Effector memory CD4-positive, alpha-beta T cell (primary cell): ENCODE measurements at regions not wholly inside any gene's neighbourhood (a gene's known extent, or its start where the extent isn't known, plus 50 kb on each side); places are given as distances from the start of the nearest gene placed in this dataset.

Experiments used
- DNase-seq, 3 donors: peaks; one replicate each; pipeline ENCODE4 v3.0.0-alpha.2; 2020
- H3K27ac ChIP-seq: 2 replicates; pipeline ENCODE4 v1.7.0; 2013; ENCODE audit warnings: mild to moderate bottlenecking, low read length, moderate library complexity; ENCODE audit not compliant: insufficient read depth, poor library complexity, severe bottlenecking
- H3K27me3 ChIP-seq: replicated peaks from 2 replicates; pipeline ENCODE4 v1.7.0; 2013; ENCODE audit warnings: mild to moderate bottlenecking, low read length; ENCODE audit not compliant: insufficient read depth, control insufficient read depth, poor library complexity, severe bottlenecking
- H3K36me3 ChIP-seq: 2 replicates; pipeline ENCODE4 v1.7.0; 2013; ENCODE audit warnings: mild to moderate bottlenecking, low read length, moderate library complexity; ENCODE audit not compliant: control insufficient read depth, insufficient read depth
- H3K4me1 ChIP-seq: 2 replicates; pipeline ENCODE4 v1.7.0; 2013; ENCODE audit warnings: low read length, mild to moderate bottlenecking; ENCODE audit not compliant: control insufficient read depth, insufficient read depth, poor library complexity, severe bottlenecking
- H3K4me3 ChIP-seq: 2 replicates; pipeline ENCODE4 v1.7.0; 2013; ENCODE audit warnings: low read length, low read depth, mild to moderate bottlenecking; ENCODE audit not compliant: insufficient read depth, poor library complexity, severe bottlenecking
- H3K9me3 ChIP-seq: 2 replicates; pipeline ENCODE4 v1.7.0; 2013; ENCODE audit warnings: mild to moderate bottlenecking, low read length, moderate library complexity; ENCODE audit not compliant: control insufficient read depth

DNA sequence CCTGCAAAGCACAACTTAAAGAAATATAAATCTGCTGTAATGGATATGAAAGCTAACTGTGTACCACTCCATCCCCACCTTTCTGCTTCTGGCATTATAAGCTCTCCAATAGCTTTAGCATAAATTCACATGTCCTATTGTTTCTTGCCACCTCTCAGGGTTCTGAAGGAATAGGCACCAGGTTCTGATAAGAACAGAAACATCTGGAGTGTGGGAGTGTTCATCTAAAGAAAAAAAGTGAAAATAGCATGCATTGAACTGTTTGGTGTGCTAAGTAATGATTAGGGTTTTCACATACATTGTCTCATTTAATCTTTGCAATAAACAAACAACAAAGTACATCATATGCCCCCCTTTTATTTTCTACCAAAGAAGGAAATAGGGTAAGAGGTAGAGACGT, 72.3 kb downstream of the FAM76B start:
- no peak overlapping the region for H3K4me3 ChIP-seq
- no peak overlapping the region for H3K27ac ChIP-seq
- H3K9me3 ChIP-seq, result no peaks in the 10 kb centered on the region
- no peaks in the 10 kb centered on the region for H3K36me3 ChIP-seq
- H3K27me3 ChIP-seq, result no peaks in the 10 kb centered on the region
- DNase-seq, result no peak
- peaks cover 15% of the 10 kb centered on the region for H3K4me1 ChIP-seq

DNA sequence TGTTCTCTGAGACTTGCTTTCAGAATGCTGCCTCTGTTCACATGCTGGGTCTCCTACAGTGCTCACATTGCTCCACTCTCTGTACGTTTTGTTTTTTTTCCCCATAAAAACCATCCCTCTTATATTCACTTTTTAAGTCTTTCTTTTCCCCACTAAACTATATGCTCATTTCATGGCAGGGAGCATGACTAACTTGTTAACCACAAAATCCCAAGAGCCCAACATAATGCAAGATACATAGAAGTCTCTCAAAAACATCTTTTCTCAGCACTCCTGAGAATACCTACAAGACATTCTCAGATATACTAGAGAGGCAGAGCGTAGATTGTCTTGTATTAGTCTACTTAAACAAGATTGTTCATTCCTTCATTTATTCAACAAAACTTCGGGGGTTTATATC, 73.3 kb downstream of the FAM76B start:
- no peak overlapping the region for H3K27ac ChIP-seq
- H3K9me3 ChIP-seq, result no peaks in the 10 kb centered on the region
- H3K27me3 ChIP-seq, result no peaks in the 10 kb centered on the region
- H3K4me1 ChIP-seq, result peaks cover 14% of the 10 kb centered on the region
- no peak overlapping the region for H3K4me3 ChIP-seq
- no peaks in the 10 kb centered on the region for H3K36me3 ChIP-seq
- no peak for DNase-seq

DNA sequence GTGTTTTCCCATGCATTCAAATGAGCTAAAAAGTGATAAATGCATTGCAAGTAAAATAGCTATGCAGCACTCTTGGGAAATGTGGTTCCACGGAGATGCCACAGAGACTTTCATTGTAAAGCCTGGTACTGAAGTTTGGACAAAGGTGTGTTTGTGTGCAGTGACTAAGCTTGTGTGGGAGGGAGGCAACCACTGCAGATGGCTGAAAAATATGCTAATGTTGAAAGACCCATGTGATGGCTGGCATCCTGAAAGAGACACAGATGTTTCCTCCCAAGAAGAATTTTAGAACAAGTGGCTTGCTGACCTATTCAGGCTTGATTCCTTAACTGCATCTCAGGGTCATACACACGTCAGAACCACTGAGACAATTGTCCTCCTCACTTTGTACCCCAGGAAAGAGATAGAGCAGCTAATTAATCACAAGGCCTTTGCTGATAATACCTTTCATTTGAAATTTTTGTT, 73.8 kb downstream of the FAM76B start:
- no peaks in the 10 kb centered on the region for H3K36me3 ChIP-seq
- H3K9me3 ChIP-seq, result no peaks in the 10 kb centered on the region
- no peak overlapping the region for H3K27ac ChIP-seq
- no peak overlapping the region for H3K4me3 ChIP-seq
- H3K4me1 ChIP-seq, result peaks cover 10% of the 10 kb centered on the region
- peak in 1 of 3 donors; percentile 11 for DNase-seq
- no peaks in the 10 kb centered on the region for H3K27me3 ChIP-seq

DNA sequence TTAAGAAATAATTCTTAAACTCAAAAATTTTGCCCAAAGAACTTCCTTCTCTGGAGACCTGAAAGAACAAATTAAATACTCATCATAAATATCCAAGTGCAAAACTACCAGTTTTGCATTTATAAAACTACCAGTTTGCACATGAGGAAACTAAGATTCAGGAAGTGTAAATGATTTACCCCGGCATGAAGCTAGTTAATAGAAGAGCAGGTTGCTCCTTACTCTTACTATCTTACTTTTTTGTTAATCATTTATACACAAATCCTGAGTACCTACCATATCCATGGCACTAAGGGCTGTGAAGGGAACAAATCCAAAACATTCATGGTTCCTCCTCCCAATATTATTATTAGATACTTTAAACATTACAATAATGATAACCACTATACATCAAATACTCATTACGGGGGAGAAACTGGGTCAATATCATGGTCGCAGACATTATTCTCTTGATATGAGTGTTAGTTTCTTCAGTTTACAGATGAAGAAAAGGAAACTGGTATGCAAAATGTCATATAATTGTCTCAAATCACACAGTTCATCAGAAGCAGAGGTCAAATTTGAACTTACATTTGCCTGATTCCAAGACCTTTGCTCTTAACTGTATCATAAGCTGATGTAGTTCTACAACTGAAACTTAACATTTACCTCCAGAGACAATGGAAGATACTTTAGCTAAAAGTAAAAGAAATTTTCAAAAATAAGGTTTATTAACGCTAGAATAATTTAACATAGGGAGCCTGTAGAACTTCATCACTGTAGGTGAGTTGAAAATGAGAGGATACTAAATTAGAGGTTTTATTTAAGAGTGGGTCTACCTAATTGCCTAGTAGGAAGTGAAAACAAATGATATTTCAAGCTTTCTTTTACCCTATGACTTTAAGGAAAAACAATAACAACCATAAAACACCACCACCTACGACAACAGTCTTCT, 74.5 kb downstream of the FAM76B start:
- Histone ChIP-seq H3K9me3 (no peaks in the 10 kb centered on the region), H3K27ac (no peak overlapping the region), H3K36me3 (no peaks in the 10 kb centered on the region), H3K4me3 (no peak overlapping the region), H3K4me1 (peaks cover 7% of the 10 kb centered on the region), H3K27me3 (no peaks in the 10 kb centered on the region)
- no peak for DNase-seq

DNA sequence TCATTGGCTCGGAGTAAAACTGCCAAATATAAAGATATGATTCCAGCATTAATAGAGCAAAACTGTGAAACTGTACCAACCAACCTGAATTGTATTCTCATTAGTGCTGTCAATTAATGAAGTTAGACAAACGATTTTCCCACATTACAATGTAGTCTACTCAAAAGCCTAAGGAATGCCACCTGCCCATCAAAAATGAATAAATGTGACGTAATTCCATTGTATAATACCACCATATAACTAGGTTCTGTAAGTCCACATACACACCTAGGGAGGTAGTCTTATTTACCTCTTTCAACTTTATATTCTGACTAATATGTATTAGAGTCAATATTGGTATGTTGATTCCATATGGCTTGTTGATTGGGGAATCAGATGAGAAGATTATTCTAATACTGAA, 76.2 kb downstream of the FAM76B start:
- no peak overlapping the region for H3K4me3 ChIP-seq
- H3K27ac ChIP-seq, result no peak overlapping the region
- no peak for DNase-seq
- no peaks in the 10 kb centered on the region for H3K27me3 ChIP-seq
- H3K4me1 ChIP-seq, result peaks cover 7% of the 10 kb centered on the region
- H3K9me3 ChIP-seq, result no peaks in the 10 kb centered on the region
- H3K36me3 ChIP-seq, result no peaks in the 10 kb centered on the region

DNA sequence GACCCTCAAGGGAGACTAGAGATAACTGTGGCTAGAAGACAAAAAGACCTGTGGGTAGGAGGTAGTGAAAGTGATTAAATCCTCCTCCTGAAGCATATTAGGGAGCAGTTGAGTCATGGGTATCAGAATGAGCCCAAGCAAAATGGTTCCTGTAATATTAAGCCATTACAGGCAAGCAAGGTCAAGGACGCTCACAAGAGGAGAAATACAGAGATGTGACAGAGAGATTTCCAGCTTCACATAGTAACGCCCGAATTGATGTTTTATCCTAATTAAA, 77.7 kb downstream of the FAM76B start:
- H3K27me3 ChIP-seq, result no peaks in the 10 kb centered on the region
- no peak overlapping the region for H3K27ac ChIP-seq
- no peaks in the 10 kb centered on the region for H3K36me3 ChIP-seq
- H3K9me3 ChIP-seq, result no peaks in the 10 kb centered on the region
- peaks cover 7% of the 10 kb centered on the region for H3K4me1 ChIP-seq
- no peak for DNase-seq
- H3K4me3 ChIP-seq, result no peak overlapping the region

DNA sequence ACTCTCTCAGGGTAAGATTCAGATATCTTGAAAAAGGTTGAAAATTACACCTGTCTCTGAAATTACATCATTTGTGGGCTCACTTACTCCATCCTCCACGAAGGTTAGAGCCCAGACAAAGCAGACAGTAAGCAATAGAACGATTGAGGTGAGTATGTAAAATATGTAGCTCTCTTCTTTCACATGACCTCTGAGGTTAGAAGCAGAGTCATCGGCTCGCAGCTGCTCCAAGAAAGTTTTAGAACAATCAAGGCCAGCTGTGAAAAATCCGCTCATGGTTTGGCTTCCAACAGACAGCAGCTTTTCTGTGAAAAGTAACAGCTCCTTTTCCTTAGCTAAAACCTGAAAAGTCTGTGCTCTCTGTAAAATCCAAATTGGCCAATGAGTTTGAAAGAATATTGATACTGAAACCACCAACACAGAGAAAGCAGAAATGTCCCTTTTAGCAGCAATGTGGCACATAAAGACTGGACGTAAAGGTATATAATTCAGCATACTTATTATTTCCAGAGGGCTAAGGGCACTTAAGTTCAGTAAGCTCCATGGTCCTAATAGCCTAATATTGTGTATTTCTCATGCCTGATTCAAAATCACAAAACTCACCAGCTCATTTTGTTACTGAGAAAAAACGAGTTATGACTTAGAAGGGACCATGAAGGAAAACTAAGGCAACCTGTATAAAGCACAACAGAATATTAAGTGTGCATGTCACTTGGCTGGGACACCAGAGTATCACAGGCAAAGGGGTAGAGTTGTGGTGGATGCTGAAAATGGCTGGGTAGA, 78.2 kb downstream of the FAM76B start:
- Histone ChIP-seq H3K9me3 (no peaks in the 10 kb centered on the region), H3K4me3 (no peak overlapping the region), H3K27me3 (no peaks in the 10 kb centered on the region), H3K36me3 (no peaks in the 10 kb centered on the region), H3K4me1 (peaks cover 7% of the 10 kb centered on the region), H3K27ac (no peak overlapping the region)
- DNase-seq, result no peak

DNA sequence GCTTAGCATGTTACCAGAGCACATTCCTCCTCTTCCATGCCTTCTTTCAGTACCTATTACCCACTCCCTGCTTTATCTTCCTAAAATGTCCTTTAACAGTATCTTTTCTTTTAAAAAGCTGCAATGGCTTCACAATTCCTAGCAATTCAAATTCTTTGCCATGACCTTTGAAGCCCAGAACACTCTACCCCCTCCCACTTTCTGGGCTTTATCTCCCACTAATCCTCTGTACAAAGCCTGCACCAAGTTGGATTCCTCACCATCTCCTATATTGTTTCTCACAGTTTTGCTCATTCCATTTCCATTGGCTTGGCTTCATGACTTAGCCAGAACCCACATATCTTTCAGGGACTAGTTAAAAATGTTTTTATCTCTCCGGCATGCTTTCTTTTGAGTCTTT, 80.9 kb downstream of the FAM76B start:
- no peak for DNase-seq
- no peak overlapping the region for H3K27ac ChIP-seq
- no peaks in the 10 kb centered on the region for H3K9me3 ChIP-seq
- peaks cover 3% of the 10 kb centered on the region for H3K4me1 ChIP-seq
- no peaks in the 10 kb centered on the region for H3K27me3 ChIP-seq
- no peak overlapping the region for H3K4me3 ChIP-seq
- no peaks in the 10 kb centered on the region for H3K36me3 ChIP-seq

DNA sequence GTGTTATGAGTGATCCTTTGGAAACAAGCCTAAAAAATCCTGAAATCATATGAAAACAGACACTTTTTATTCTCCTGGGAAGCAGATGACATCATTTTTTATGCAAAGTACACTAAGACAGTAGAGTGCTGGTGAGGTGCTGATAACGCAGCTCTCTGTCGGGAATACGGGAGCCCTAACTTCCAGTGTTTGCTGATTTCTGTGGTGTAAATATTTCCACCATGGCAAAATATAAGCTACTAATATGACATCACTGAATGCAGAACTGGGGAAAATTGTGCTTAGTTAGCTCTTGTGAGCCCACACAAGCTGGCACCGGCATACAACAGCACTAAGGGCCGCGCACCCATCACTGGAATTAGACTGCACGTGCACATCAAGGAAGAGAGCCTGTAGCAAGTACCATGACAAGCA, 82.6 kb downstream of the FAM76B start:
- no peak overlapping the region for H3K4me3 ChIP-seq

DNA sequence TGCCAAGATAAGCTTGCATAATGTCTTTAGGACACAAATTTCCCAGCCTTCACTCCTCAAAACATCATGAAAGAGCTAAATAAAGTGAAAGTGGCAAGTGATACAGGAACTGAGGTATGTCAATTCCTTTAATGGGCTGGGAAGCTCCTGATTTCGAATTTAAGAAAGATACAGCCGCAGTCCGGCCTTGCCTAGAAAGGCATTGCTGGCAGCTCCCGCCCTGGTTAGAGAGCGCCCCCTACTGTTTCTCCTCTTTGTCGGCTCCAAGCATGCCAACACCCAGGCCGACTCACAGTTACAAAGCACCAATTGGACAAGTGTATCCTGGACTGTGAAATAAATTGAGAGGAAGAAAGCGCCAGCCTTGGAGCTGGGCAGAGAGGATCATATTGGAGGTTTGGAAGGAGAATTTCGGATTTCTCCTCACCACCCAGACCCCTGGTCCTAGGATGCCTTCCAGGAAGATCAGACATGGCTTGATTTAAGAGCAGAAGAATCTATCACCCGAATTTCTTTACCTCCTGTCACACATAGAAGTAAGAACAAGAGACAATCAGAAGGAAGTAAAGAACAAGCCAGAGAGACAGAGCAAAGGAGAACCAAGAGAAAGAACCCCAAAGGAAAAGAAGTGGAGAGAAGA, 84.0 kb downstream of the FAM76B start:
- peaks cover 15% of the 10 kb centered on the region for H3K4me1 ChIP-seq
- H3K4me3 ChIP-seq, result no peak overlapping the region
- H3K27me3 ChIP-seq, result no peaks in the 10 kb centered on the region
- no peak overlapping the region for H3K27ac ChIP-seq
- peak; percentile 59 to 73 (median 59) for DNase-seq
- no peaks in the 10 kb centered on the region for H3K36me3 ChIP-seq
- no peaks in the 10 kb centered on the region for H3K9me3 ChIP-seq

More for the DNA sequence above, 82.6 kb downstream of the FAM76B start:
- H3K9me3 ChIP-seq, result no peaks in the 10 kb centered on the region
- H3K27me3 ChIP-seq, result no peaks in the 10 kb centered on the region
- H3K4me1 ChIP-seq, result peaks cover 8% of the 10 kb centered on the region
- DNase-seq, result no peak
- no peaks in the 10 kb centered on the region for H3K36me3 ChIP-seq
- no peak overlapping the region for H3K27ac ChIP-seq
